Endodermal cell (in vitro differentiated cells): ENCODE measurements at regions not wholly inside any gene's neighbourhood (a gene's known extent, or its start where the extent isn't known, plus 50 kb on each side); places are given as distances from the start of the nearest gene placed in this dataset.
A peak's percentile ranks its signal among the peaks of the same experiment; 100 is the strongest.

Experiments
- DNase-seq: peaks from one replicate; pipeline ENCODE4 v3.0.0-alpha.2; 2017
- H3K27ac ChIP-seq: 2 replicates; pipeline ENCODE4 v1.5.1; 2013; ENCODE audit warnings: mild to moderate bottlenecking, low read depth, low read length, moderate library complexity
- H3K27me3 ChIP-seq: 2 replicates; pipeline ENCODE4 v1.6.1; 2013; ENCODE audit warnings: mild to moderate bottlenecking, low read length, moderate library complexity; ENCODE audit not compliant: insufficient read depth, control insufficient read depth, poor library complexity, severe bottlenecking
- H3K36me3 ChIP-seq: 2 replicates; pipeline ENCODE4 v1.7.0; 2013; ENCODE audit warnings: mild to moderate bottlenecking, low read length, moderate library complexity; ENCODE audit not compliant: control insufficient read depth, insufficient read depth
- H3K4me1 ChIP-seq: one replicate; pipeline ENCODE4 v1.7.0; 2013; ENCODE audit warnings: low read length; ENCODE audit not compliant: control insufficient read depth, insufficient read depth
- H3K4me3 ChIP-seq: 2 replicates; pipeline ENCODE4 v1.5.1; 2013; ENCODE audit warnings: mild to moderate bottlenecking, low read length, moderate library complexity
- H3K9ac ChIP-seq: 2 replicates; pipeline ENCODE4 v1.6.1; 2013; ENCODE audit warnings: mild to moderate bottlenecking, low read length, moderate library complexity; ENCODE audit not compliant: poor library complexity, severe bottlenecking; ENCODE audit errors: extremely low read depth
- H3K9me3 ChIP-seq: 2 replicates; pipeline ENCODE4 v1.6.1; 2013; ENCODE audit warnings: mild to moderate bottlenecking, low read length, moderate library complexity; ENCODE audit not compliant: control insufficient read depth
- H3K27ac Mint-ChIP-seq: 2 replicates; pipeline ENCODE4 v1.8.0; 2020; ENCODE audit warnings: mixed read lengths
- H3K27me3 Mint-ChIP-seq: 2 replicates; pipeline ENCODE4 v1.8.0; 2021; ENCODE audit warnings: mild to moderate bottlenecking, mixed read lengths; ENCODE audit not compliant: insufficient read depth
- H3K36me3 Mint-ChIP-seq: 2 replicates; pipeline ENCODE4 v1.8.0; 2020; ENCODE audit warnings: low read depth, mixed read lengths
- H3K4me1 Mint-ChIP-seq: 2 replicates; pipeline ENCODE4 v1.8.0; 2020; ENCODE audit warnings: mixed read lengths
- H3K4me3 Mint-ChIP-seq: 2 replicates; pipeline ENCODE4 v1.8.0; 2020; ENCODE audit warnings: mild to moderate bottlenecking, moderate library complexity, mixed read lengths
- H3K9me3 Mint-ChIP-seq: 2 replicates; pipeline ENCODE4 v1.8.0; 2020; ENCODE audit warnings: mild to moderate bottlenecking, mixed read lengths
- CTCF ChIP-seq: fragments of 200-600 bp; sonication (generic); conservative IDR thresholded peaks from 2 replicates; pipeline ENCODE4 v1.5.0; 2021; ENCODE audit warnings: antibody characterized with exemption, mild to moderate bottlenecking
- WGBS, 2 experiments: methylation state at CpG; one replicate each; pipeline versions ENCODE4 v1.1.5 to v1.1.7; 2013; ENCODE audit warnings: missing lambda C conversion rate in 2 of 2, mixed read lengths in 1 of 2; ENCODE audit not compliant: insufficient coverage in 1 of 2, insufficient read length in 1 of 2; 5-methylcytosine and 5-hydroxymethylcytosine counted together

- Mint-ChIP-seq H3K27ac (no peak overlapping the region), H3K4me3 (no peak overlapping the region), H3K4me1 (no peaks in the 10 kb centered on the region), H3K27me3 (peaks cover 3% of the 10 kb centered on the region), H3K9me3 (no peaks in the 10 kb centered on the region), H3K36me3 (no peaks in the 10 kb centered on the region)
- no peak for DNase-seq
- Histone ChIP-seq H3K4me1 (no peaks in the 10 kb centered on the region), H3K4me3 (no peak overlapping the region), H3K9ac (no peak overlapping the region), H3K9me3 (no peaks in the 10 kb centered on the region), H3K36me3 (no peaks in the 10 kb centered on the region), H3K27me3 (no peaks in the 10 kb centered on the region), H3K27ac (no peak overlapping the region)
- 93 to 100% methylated on average over 4 to 9 of the region's 9 CpGs for WGBS, 2 experiments
- no peak for TF ChIP-seq CTCF
Measured at GRCh38 chr2:109053716-109054115, 64.7 kb upstream of the EDAR start.

GRCh38 chr2:109052922-109053321 is 63.9 kb upstream of the EDAR start:
- no peak for DNase-seq
- no peak overlapping the region for H3K4me3 Mint-ChIP-seq

GRCh38 chr2:109049022-109049421 is 60.0 kb upstream of the EDAR start:
- no peak for DNase-seq
- no peak overlapping the region for H3K4me3 Mint-ChIP-seq
- Histone ChIP-seq H3K36me3 (no peaks in the 10 kb centered on the region), H3K9me3 (no peaks in the 10 kb centered on the region), H3K27ac (no peak overlapping the region), H3K4me3 (no peak overlapping the region), H3K9ac (no peak overlapping the region), H3K4me1 (no peaks in the 10 kb centered on the region), H3K27me3 (no peaks in the 10 kb centered on the region)
- H3K4me1 Mint-ChIP-seq = no peaks in the 10 kb centered on the region
- no peaks in the 10 kb centered on the region for H3K36me3 Mint-ChIP-seq
- no peak overlapping the region for H3K27ac Mint-ChIP-seq
- TF ChIP-seq CTCF = no peak
- H3K27me3 Mint-ChIP-seq = peaks cover 2% of the 10 kb centered on the region
- WGBS, 2 experiments = 89 to 100% methylated on average over 3 to 6 of the region's 6 CpGs
- H3K9me3 Mint-ChIP-seq = no peaks in the 10 kb centered on the region

More at GRCh38 chr2:109052922-109053321, 63.9 kb upstream of the EDAR start:
- TF ChIP-seq CTCF = peak; percentile 48
- Histone ChIP-seq H3K4me3 (no peak overlapping the region), H3K27ac (no peak overlapping the region), H3K4me1 (no peaks in the 10 kb centered on the region), H3K9ac (no peak overlapping the region), H3K9me3 (no peaks in the 10 kb centered on the region), H3K27me3 (no peaks in the 10 kb centered on the region), H3K36me3 (no peaks in the 10 kb centered on the region)
- 80 to 87% methylated on average over 4 to 6 of the region's 6 CpGs for WGBS, 2 experiments
- no peak overlapping the region for H3K27ac Mint-ChIP-seq
- H3K4me1 Mint-ChIP-seq = no peaks in the 10 kb centered on the region
- no peaks in the 10 kb centered on the region for H3K9me3 Mint-ChIP-seq
- no peaks in the 10 kb centered on the region for H3K36me3 Mint-ChIP-seq
- H3K27me3 Mint-ChIP-seq = peaks cover 3% of the 10 kb centered on the region
